Kidney capillary endothelial cell (primary cell): ENCODE measurements at regions not wholly inside any gene's neighbourhood (a gene's known extent, or its start where the extent isn't known, plus 50 kb on each side); places are given as distances from the start of the nearest gene placed in this dataset.

Source experiments
- DNase-seq: peaks from one replicate; pipeline ENCODE4 v3.0.0-alpha.2; 2018; ENCODE audit warnings: low spot score

DNA sequence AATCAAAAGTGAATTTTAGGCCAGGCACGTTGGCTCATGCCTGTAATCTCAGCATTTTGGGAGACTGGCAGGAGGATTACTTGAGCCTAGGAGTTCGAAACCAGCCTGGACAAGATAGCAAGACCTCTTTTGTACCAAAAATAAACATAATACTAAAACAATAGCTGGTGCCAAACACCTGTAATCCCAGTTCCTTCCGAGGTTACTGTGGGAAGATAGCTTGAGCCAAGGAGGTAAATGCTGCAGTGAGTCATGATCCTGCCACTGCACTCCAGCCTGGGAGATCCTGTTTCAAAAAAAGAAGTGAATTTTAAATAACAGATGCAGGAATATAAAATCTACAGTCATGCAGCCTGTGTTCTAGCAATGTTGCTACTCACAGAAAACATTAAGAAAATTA is 488.3 kb downstream of the PPARGC1A start:
- DNase-seq: no peak

GRCh38 chr4:23392860-23393458 is 496.9 kb downstream of the PPARGC1A start:
- DNase-seq: no peak

GRCh38 chr4:23390246-23390645 is 499.6 kb downstream of the PPARGC1A start:
- DNase-seq: no peak

GRCh38 chr4:23388699-23389395 is 501.0 kb downstream of the PPARGC1A start:
- no peak for DNase-seq

- no peak for DNase-seq
Observed at GRCh38 chr4:23388255-23388654, 501.6 kb downstream of the PPARGC1A start.

DNA sequence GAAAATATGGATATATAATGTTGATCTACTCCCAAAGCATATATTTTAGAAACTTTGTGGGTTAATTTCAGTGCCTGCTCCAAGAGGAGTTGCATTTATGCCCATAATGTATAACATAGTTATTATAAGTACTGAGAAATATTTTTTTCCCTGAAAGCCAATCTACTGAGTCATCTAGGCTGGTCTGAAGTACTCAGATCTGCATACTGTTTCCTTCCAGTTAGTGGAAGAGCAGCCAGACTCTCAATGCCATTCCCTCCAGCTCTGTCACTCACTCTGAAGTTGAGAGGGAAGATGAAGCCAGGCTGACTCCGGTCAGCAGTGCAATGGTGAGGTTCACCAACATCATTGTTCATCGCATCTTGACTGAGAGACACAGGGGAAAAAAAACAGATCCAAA is 505.1 kb downstream of the PPARGC1A start:
- DNase-seq: no peak

DNA sequence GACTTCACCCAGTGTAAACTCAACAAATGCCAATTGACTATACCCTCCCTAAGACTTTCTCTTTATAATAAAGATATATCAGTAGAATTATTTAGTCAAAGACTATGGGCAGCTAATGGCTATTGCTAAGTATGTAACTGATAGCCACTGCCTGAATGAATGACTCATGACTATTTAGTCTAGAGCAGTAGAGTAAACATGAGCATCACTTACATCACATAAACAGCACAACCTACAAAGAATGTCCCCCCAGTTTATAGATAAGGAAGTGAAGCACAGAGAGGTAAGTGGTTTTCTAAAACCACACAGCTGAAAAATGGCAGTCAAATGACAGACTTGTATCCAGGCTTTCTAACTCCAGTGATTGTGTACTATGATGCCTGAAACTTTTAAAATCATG is 507.0 kb downstream of the PPARGC1A start:
- no peak for DNase-seq

- no peak for DNase-seq
Observed at GRCh38 chr4:23374259-23374658, 515.6 kb downstream of the PPARGC1A start.

DNA sequence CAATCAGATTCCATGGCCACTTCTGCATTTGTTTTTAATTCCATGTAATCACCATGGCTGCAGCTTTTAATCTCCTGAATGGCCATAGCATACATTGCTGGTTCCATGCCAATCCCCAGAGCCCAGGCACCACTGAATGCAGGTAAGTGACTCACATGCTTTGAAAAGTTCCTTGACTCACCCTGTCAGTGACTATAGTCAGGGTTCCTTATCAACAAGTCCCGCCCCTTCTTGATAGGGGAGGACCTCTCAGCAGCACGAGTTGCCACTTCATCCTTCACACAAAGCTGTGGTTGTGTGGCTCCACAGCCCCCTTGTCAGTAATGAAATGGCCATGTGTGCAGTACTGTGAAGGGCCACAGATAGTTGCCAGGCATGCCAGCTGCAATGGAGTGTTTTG is 516.6 kb downstream of the PPARGC1A start:
- no peak for DNase-seq

GRCh38 chr4:23371533-23371932 is 518.3 kb downstream of the PPARGC1A start:
- DNase-seq: no peak

- DNase-seq: no peak
Observed at GRCh38 chr4:23369331-23369730, 520.5 kb downstream of the PPARGC1A start.

- DNase-seq: no peak
Observed at GRCh38 chr4:23368081-23368697, 521.7 kb downstream of the PPARGC1A start.

DNA sequence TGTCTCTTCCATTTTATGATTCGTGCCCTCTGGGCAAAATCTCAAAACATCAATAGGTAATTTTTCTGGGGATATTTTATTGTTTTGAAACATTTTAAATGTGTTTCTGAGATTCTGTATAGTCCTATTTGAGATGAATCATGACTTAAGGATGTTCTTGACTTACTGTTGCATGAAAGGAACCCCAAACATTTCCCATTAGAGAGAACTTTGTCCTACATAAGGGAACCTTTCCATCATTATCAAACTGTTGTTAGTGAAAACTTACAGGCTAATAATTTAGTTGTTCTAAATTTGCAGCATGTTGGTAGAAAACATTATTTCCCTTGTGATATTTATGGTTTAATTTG is 523.3 kb downstream of the PPARGC1A start:
- no peak for DNase-seq

DNA sequence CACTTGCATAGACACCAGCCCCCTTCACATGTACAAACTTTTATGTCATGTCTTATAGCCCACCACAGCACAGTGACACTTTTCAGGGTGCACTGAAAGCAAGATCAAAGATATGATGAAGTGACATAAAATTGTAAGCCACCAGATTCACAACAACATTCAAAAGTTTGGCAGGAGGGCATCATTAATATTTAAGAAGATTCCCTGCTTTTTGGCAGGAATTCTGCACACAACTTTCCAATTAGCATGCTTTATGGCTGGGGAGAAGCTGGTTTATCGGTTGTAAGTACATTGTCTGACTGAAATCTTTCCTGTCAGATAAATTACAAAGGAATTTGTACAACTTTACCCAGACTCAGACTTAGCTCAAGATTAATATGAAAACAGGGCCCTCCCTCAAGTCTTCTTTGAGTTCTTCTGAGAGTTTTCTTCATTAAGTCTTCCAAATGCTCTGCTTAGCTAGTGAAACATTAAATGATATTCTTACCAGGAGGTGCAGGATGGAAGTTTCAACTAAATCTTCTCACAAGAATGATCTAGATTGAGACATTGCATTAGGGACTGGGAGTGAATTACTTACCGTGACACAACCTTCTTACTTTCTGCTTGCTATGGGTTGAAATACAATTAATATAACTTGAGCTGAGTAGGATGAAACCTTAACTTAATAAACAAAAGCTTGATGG is 523.8 kb downstream of the PPARGC1A start:
- no peak for DNase-seq

DNA sequence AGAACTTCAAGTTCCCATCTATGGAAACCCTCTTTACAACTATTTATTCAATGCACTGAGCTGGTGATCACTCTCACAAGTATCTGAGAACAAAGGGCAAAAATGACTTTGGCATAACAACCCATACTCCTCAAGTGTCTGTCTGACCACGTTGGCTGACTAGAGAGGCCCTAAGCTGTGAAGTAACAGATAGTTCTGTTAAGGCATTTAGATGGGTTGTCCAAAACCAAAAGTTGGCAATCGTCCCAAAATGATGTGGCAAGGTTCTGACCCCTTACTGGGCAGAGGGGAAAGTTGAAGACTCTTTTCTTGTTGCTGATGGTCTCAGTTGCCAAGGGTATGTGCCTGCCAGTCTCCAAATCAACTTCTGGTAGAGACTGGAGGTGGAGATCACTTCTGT is 524.8 kb downstream of the PPARGC1A start:
- no peak for DNase-seq

GRCh38 chr4:23364167-23364566 is 525.7 kb downstream of the PPARGC1A start:
- DNase-seq: no peak

DNA sequence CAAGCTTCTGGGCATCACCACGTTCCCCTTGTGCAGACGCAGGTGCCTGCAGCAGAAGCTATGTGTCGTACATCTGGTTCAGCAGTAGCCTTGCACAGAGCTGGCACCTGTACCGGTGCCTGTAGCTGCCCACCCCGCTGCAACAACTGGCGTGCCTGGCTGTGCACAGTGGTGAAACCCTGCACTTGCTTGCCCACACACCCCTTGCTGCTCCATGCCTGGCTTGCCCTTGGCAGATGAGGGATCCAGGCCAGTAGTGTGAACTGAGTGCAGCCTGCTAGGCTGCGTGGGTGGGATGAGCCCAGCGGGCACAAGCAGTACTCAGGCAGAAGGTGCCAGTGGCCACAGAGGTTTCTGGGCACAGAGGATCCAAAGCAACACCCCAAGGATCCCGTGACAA is 528.4 kb downstream of the PPARGC1A start:
- no peak for DNase-seq

GRCh38 chr4:23360718-23361117 is 529.1 kb downstream of the PPARGC1A start:
- DNase-seq: no peak

- no peak for DNase-seq
Observed at GRCh38 chr4:23355258-23355657, 534.6 kb downstream of the PPARGC1A start.

GRCh38 chr4:23353200-23353599 is 536.6 kb downstream of the PPARGC1A start:
- DNase-seq: no peak

DNA sequence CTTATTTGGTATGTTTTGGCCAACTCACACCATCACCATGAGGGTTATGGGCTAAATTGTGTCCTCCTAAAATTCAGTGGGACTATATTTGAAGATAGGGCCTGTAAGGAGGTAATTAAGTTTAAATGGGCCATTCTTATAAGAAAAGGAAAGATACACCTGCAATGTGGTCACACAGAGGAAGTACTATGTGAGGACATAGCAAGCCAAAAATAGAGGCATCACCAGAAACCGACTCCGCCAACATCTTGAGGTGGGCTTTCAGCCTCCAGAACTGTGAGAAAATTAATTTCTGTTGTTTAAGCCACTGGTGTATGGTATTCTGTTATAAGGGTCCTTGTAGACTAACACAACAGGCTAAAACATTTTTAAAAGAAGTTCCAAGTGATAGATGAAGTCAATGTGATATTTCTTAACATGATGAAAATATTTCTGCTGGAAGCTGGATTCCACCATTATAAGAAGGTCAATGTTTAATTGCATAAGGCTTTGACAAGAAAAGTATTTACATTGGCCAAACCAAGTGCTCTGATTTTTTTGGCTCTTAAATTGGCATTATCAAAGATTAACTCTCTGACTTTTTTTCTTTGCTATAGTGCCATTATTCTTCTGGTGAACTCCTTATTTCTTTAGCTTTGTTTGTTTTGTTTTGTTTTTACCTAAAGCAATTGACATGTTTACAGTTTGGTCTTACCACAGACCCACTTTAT is 540.9 kb downstream of the PPARGC1A start:
- DNase-seq: no peak

DNA sequence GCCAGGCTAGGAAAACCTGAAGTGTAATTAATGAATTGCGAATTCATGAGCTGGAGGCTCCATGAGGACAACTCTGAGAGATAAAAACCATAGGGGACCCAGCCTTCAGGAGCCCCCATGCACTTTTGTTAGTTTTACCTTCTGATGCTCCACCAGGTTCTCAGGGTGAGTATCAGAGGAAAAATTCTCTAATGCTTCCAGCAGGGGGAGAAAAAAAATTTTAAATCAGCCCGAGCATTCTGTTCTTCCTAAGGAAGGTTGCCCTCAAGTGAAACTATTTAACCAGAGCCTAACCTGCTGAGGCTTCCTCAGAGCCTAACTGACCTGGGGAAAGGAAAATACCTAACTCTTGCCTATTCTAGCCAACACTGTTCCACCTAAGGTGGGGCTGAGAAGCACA is 552.6 kb downstream of the PPARGC1A start:
- DNase-seq: no peak
